Endothelial cell of umbilical vein (primary cell): ENCODE measurements at regions not wholly inside any gene's neighbourhood (a gene's known extent, or its start where the extent isn't known, plus 50 kb on each side); places are given as distances from the start of the nearest gene placed in this dataset.

Source experiments
- CTCF ChIP-seq, 2 donors: IDR thresholded peaks; 1 replicate in 1 of 2; 2 replicates in 1 of 2; pipeline ENCODE4 v1.5.1; 2011; ENCODE audit warnings: low read length in 2 of 2, mild to moderate bottlenecking in 2 of 2, moderate library complexity in 2 of 2, control low read depth in 1 of 2, inconsistent platforms in 1 of 2, low read depth in 1 of 2; ENCODE audit not compliant: insufficient read depth in 1 of 2; ENCODE audit errors: extremely low read depth in 1 of 2
- EZH2 ChIP-seq: IDR thresholded peaks from 2 replicates; pipeline ENCODE4 v1.6.1; 2012; ENCODE audit warnings: borderline replicate concordance, low read depth, mild to moderate bottlenecking, moderate library complexity, low read length, inconsistent platforms; ENCODE audit not compliant: severe bottlenecking
- FOS ChIP-seq: IDR thresholded peaks from 2 replicates; pipeline ENCODE4 v1.6.1; 2011; ENCODE audit warnings: mild to moderate bottlenecking, low read length, moderate library complexity, borderline replicate concordance; ENCODE audit not compliant: insufficient read depth
- MAX ChIP-seq: IDR thresholded peaks from 2 replicates; pipeline ENCODE4 v1.6.1; 2011; ENCODE audit not compliant: insufficient read depth, insufficient read length
- POLR2A ChIP-seq: IDR thresholded peaks from 2 replicates; pipeline ENCODE4 v1.6.1; 2012; ENCODE audit warnings: low read depth, mild to moderate bottlenecking, control low read depth, low read length
- POLR2AphosphoS5 ChIP-seq: IDR thresholded peaks from 2 replicates; pipeline ENCODE4 v1.6.1; 2012; ENCODE audit warnings: low read depth, mild to moderate bottlenecking, control low read depth, low read length, moderate library complexity; ENCODE audit not compliant: insufficient read depth

- TF ChIP-seq POLR2A = no peak
- TF ChIP-seq CTCF (IDR thresholded peaks at IDR 0.05; ENCODE audit: extremely low read depth in 1 of 2, insufficient read depth in 1 of 2, low read depth in 1 of 2, low read length in 2 of 2) = no peak
- TF ChIP-seq EZH2 = no peak
- no peak for TF ChIP-seq POLR2AphosphoS5
- no peak for TF ChIP-seq FOS
- TF ChIP-seq MAX = no peak
These were observed 599.2 kb downstream of the SOX6 start for GRCh38 chr11:15757048-15757698.
